ENCODE measurements at regions not wholly inside any gene's neighbourhood (a gene's known extent, or its start where the extent isn't known, plus 50 kb on each side); places are given as distances from the start of the nearest gene placed in this dataset.

- FAIRE-seq = no peak
- POLR2A ChIA-PET (ENCODE audit: partially characterized antibody) = no interaction called here
- 87% methylated on average over 2 of the region's 2 CpGs; no CpG with 5 or more reads in 1 of the 2 experiments for WGBS, 2 experiments (ENCODE audit: extremely low coverage in 1 of 2, insufficient coverage in 1 of 2, insufficient read length in 1 of 2, insufficient replicate concordance in 2 of 2, low coverage in 1 of 2, low lambda C conversion rate in 2 of 2, missing lambda C conversion rate in 1 of 2)
- no peak for TF ChIP-seq SP2 (IDR thresholded peaks at IDR 0.05; ENCODE audit: low read length)
- TF ChIP-seq, protein P1, sequence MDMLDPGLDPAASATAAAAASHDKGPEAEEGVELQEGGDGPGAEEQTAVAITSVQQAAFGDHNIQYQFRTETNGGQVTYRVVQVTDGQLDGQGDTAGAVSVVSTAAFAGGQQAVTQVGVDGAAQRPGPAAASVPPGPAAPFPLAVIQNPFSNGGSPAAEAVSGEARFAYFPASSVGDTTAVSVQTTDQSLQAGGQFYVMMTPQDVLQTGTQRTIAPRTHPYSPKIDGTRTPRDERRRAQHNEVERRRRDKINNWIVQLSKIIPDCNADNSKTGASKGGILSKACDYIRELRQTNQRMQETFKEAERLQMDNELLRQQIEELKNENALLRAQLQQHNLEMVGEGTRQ (IDR thresholded peaks at IDR 0.05; ENCODE audit: low read length) = no peak
- TF ChIP-seq SIN3A (conservative IDR thresholded peaks at IDR 0.05 in 1 of 2, IDR thresholded peaks at IDR 0.05 in 1 of 2; ENCODE audit: low read depth in 1 of 2, low read length in 2 of 2) = no peak
- TF ChIP-seq YY1 (IDR thresholded peaks at IDR 0.05; ENCODE audit: low read depth, low read length) = no peak
- no peak for TF ChIP-seq GTF2F1 (IDR thresholded peaks at IDR 0.05; ENCODE audit: borderline replicate concordance, low read depth, low read length)
- TF ChIP-seq RNF2 (IDR thresholded peaks at IDR 0.05; ENCODE audit: borderline replicate concordance, low read depth, low read length, missing control alignments, poor library complexity, severe bottlenecking) = no peak
- TF ChIP-seq NRF1 (IDR thresholded peaks at IDR 0.05; ENCODE audit: low read depth, low read length) = no peak
- TF ChIP-seq TAF7 (optimal IDR thresholded peaks at IDR 0.05; ENCODE audit: borderline replicate concordance, low read depth, low read length) = no peak
- TF ChIP-seq EP300 (IDR thresholded peaks at IDR 0.05; ENCODE audit: borderline replicate concordance in 1 of 2, low read depth in 2 of 2, low read length in 2 of 2) = no peak
- TF ChIP-seq CHD1 (IDR thresholded peaks at IDR 0.05; ENCODE audit: low read depth, low read length) = no peak
- TF ChIP-seq JUN (IDR thresholded peaks at IDR 0.05; ENCODE audit: low read depth, low read length) = no peak
- TF ChIP-seq CTBP2 (IDR thresholded peaks at IDR 0.05; ENCODE audit: borderline replicate concordance, insufficient read depth, insufficient read length, low read length) = no peak
- TF ChIP-seq CEBPB (IDR thresholded peaks at IDR 0.05; ENCODE audit: low read depth, low read length) = no peak
Measured at GRCh38 chr4:56250776-56251175, 136.5 kb downstream of the AASDH start.

More at GRCh38 chr4:56250776-56251175, 136.5 kb downstream of the AASDH start:
- no peak overlapping the region for H3K18ac ChIP-seq (ENCODE audit: extremely low read depth, low read length)
- no peak overlapping the region for H3K23ac ChIP-seq (ENCODE audit: insufficient read length)
- no peak overlapping the region for H2BK12ac ChIP-seq (ENCODE audit: low read depth, low read length)
- H3K56ac ChIP-seq (replicated peaks; ENCODE audit: insufficient read length, low read depth, low read length) = no peak overlapping the region
- CTCF ChIA-PET (ENCODE audit: partially characterized antibody) = interaction anchor here (0.9 kb wide), 1 partner anchor 9 kb away, joined by 3 read pairs; no protein-coding TSS in a partner anchor
- no peak overlapping the region for H3K4me2 ChIP-seq (ENCODE audit: insufficient read depth in 1 of 2, low read depth in 2 of 2, low read length in 2 of 2)
- H4K8ac ChIP-seq (ENCODE audit: extremely low read depth, insufficient read depth, low read length) = no peak overlapping the region
- no peak overlapping the region for H3K14ac ChIP-seq (ENCODE audit: insufficient read length)
- no peaks in the 10 kb centered on the region for H4K20me1 ChIP-seq (replicated peaks in 1 of 2; ENCODE audit: control insufficient read depth in 1 of 2, insufficient read depth in 2 of 2, low read length in 2 of 2)
- H4K5ac ChIP-seq (ENCODE audit: insufficient read length, low read depth, low read length) = no peak overlapping the region
- no peak overlapping the region for H3K4ac ChIP-seq (replicated peaks; ENCODE audit: insufficient read length, low read depth, low read length)
- no peak overlapping the region for H2BK120ac ChIP-seq (replicated peaks; ENCODE audit: low read depth, low read length)
- no peaks in the 10 kb centered on the region for H3K23me2 ChIP-seq (ENCODE audit: low read depth, low read length)
- H3K27ac ChIP-seq (ENCODE audit: low read depth, low read length) = no peak overlapping the region
- no peak overlapping the region for H2AK5ac ChIP-seq (ENCODE audit: low read depth, low read length)
- no peak for DNase-seq (ENCODE audit: low read depth in 1 of 2, low spot score in 2 of 2)
- H4K91ac ChIP-seq (replicated peaks; ENCODE audit: insufficient read length, low read length) = no peak overlapping the region
- no peak overlapping the region for H2BK15ac ChIP-seq (ENCODE audit: low read length)
- H2BK5ac ChIP-seq (ENCODE audit: low read depth, low read length) = no peak overlapping the region
- no peak overlapping the region for H3K4me3 ChIP-seq (ENCODE audit: extremely low read depth in 1 of 4, insufficient read depth in 2 of 4, low read depth in 3 of 4, low read length in 4 of 4)
- no peaks in the 10 kb centered on the region for H3K79me2 ChIP-seq (ENCODE audit: control insufficient read depth in 1 of 2, insufficient read depth in 2 of 2, low read length in 2 of 2)
- peaks cover 0 to 1% (median 0%) of the 10 kb centered on the region in 4 experiments; a peak in 1 of 8 replicates for H3K36me3 ChIP-seq (ENCODE audit: control insufficient read depth in 2 of 4, insufficient read depth in 4 of 4, low read length in 3 of 4)
- H3K27me3 ChIP-seq (replicated peaks in 1 of 4; ENCODE audit: control insufficient read depth in 3 of 4, extremely low read depth in 1 of 4, insufficient read depth in 3 of 4, low read length in 3 of 4) = no peaks in the 10 kb centered on the region
- H3K79me1 ChIP-seq (ENCODE audit: low read depth, low read length) = no peaks in the 10 kb centered on the region
- no peak overlapping the region for H2BK20ac ChIP-seq (ENCODE audit: low read length)
- H3K9ac ChIP-seq (replicated peaks in 1 of 4; ENCODE audit: extremely low read depth in 1 of 4, low read depth in 3 of 4, low read length in 3 of 4) = no peak overlapping the region
- H2AFZ ChIP-seq (ENCODE audit: low read length) = no peak overlapping the region
- H3K9me3 ChIP-seq (ENCODE audit: insufficient read depth in 2 of 2, low read depth in 1 of 2, low read length in 1 of 2) = peaks cover under 1 to 3% of the 10 kb centered on the region in 2 experiments; a peak in 1 of 4 replicates
- peaks cover 0 to 5% (median under 1%) of the 10 kb centered on the region in 4 experiments; a peak in 3 of 7 replicates for H3K4me1 ChIP-seq (replicated peaks in 1 of 4; ENCODE audit: control insufficient read depth in 3 of 4, insufficient read depth in 4 of 4, low read length in 3 of 4)
